Kidney (tissue), 13 donors: ENCODE measurements at regions not wholly inside any gene's neighbourhood (a gene's known extent, or its start where the extent isn't known, plus 50 kb on each side); places are given as distances from the start of the nearest gene placed in this dataset.

ENCODE experiments used
- DNase-seq, 5 donors: peaks; one replicate each; pipeline ENCODE4 v3.0.0-alpha.2; 2013 to 2020
- FAIRE-seq: peaks from 2 replicates; lab custom pipeline; 2012; peaks lifted over from hg19 to GRCh38; lab: Jason Lieb, UNC
- H3K27ac ChIP-seq, 2 donors: one replicate each; pipeline ENCODE4 v1.7.0; 2013; ENCODE audit warnings: low read depth in 2 of 2, low read length in 2 of 2, inconsistent platforms in 1 of 2
- H3K27me3 ChIP-seq: one replicate; pipeline ENCODE4 v1.7.1; 2013; ENCODE audit warnings: low read length, inconsistent platforms; ENCODE audit not compliant: control insufficient read depth, insufficient read depth
- H3K36me3 ChIP-seq, 3 donors: one replicate each; pipeline versions ENCODE4 v1.7.0 to v1.7.1; 2013; ENCODE audit warnings: low read length in 3 of 3, control low read depth in 1 of 3, inconsistent platforms in 1 of 3; ENCODE audit not compliant: insufficient read depth in 3 of 3, control insufficient read depth in 2 of 3
- H3K4me1 ChIP-seq, 3 donors: one replicate each; pipeline versions ENCODE4 v1.7.0 to v1.7.1; 2013; ENCODE audit warnings: low read length in 3 of 3, inconsistent platforms in 1 of 3, low read depth in 1 of 3; ENCODE audit not compliant: control insufficient read depth in 2 of 3, insufficient read depth in 2 of 3
- H3K4me3 ChIP-seq, 3 donors: one replicate each; pipeline versions ENCODE4 v1.7.0 to v1.8.1; 2013; ENCODE audit warnings: low read length in 3 of 3, control low read depth in 1 of 3, inconsistent platforms in 1 of 3
- H3K9ac ChIP-seq, 3 donors: one replicate each; pipeline versions ENCODE4 v1.7.0 to v1.7.1; 2013; ENCODE audit warnings: low read length in 3 of 3, control low read depth in 1 of 3, inconsistent platforms in 1 of 3
- H3K9me3 ChIP-seq, 3 donors: one replicate each; pipeline versions ENCODE4 v1.7.0 to v1.7.1; 2013; ENCODE audit warnings: low read length in 3 of 3, control low read depth in 1 of 3, inconsistent platforms in 1 of 3; ENCODE audit not compliant: control insufficient read depth in 2 of 3, insufficient read depth in 1 of 3
- intact Hi-C: fragments of 100-400 bp; cut with DNase I; formaldehyde crosslinking; loops from one replicate; pipeline ENCODE4 v1.11.1; 2022
- TF ChIP-seq, protein P1 (sequence below): IDR thresholded peaks from 3 replicates; pipeline ENCODE4 v1.5.1; 2012; ENCODE audit warnings: mild to moderate bottlenecking, moderate library complexity, borderline replicate concordance; ENCODE audit not compliant: insufficient read depth; ENCODE audit errors: extremely low read depth
- donor health status: control.
- donor health status: control.
- donor health status: control.
- donor health status: control.
- donor health status: control.
- donor health status: DM: yes; HTN: yes; CAD: no.
- donor health status: Normal renal cell carcinoma (clear cell type).

DNA sequence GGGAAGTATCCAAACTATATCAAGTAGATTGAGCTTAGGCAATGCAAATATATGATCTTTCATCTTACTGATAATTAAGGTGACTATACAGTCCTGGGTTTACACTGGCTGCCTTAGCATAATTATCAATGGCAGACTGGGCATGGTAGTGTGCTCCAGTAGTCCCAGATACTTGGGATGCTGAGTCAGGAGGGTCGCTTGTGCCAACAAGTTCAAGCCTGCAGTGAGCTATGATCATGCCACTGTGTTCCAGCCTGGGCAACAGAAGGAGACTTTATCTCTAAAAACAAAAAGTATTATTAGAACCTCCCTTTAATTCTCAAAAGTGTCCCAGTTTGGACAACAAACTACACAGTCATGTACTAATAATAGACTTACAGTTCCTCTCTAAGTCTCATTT, 99.4 kb upstream of the RASGEF1B start:
- intact Hi-C loops: no loop called here
- Histone ChIP-seq H3K9ac (no peak overlapping the region), H3K9me3 (no peaks in the 10 kb centered on the region), H3K36me3 (no peaks in the 10 kb centered on the region), H3K4me3 (no peak overlapping the region), H3K4me1 (no peaks in the 10 kb centered on the region), H3K27ac (no peak overlapping the region), H3K27me3 (no peaks in the 10 kb centered on the region)
- TF ChIP-seq, protein P1, sequence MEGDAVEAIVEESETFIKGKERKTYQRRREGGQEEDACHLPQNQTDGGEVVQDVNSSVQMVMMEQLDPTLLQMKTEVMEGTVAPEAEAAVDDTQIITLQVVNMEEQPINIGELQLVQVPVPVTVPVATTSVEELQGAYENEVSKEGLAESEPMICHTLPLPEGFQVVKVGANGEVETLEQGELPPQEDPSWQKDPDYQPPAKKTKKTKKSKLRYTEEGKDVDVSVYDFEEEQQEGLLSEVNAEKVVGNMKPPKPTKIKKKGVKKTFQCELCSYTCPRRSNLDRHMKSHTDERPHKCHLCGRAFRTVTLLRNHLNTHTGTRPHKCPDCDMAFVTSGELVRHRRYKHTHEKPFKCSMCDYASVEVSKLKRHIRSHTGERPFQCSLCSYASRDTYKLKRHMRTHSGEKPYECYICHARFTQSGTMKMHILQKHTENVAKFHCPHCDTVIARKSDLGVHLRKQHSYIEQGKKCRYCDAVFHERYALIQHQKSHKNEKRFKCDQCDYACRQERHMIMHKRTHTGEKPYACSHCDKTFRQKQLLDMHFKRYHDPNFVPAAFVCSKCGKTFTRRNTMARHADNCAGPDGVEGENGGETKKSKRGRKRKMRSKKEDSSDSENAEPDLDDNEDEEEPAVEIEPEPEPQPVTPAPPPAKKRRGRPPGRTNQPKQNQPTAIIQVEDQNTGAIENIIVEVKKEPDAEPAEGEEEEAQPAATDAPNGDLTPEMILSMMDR: no peak
- FAIRE-seq: no peak
- no peak for DNase-seq

DNA sequence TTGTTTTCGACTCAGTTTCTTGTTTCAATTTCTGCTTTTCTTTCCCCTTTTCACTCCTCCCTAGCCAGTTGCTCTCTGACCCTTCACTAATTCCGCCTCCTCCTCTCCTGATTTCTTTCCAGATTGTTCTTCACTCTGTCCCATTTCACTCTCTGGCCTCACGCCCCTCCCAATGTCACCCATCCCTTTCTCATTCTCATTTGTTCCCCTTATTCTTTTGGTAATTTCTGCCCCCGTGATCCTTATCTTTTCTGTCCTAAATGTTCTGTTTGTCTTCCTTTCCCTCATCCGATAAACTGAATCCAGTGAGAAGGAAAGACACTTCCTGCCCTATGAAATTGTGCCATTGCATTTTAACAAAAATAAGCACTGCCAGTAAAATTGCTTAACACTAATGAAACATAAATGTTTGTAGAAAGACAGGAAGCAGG, 94.5 kb upstream of the RASGEF1B start:
- peak overlapping the region; percentile 68 to 88 for H3K27ac ChIP-seq
- no peak for FAIRE-seq

DNA sequence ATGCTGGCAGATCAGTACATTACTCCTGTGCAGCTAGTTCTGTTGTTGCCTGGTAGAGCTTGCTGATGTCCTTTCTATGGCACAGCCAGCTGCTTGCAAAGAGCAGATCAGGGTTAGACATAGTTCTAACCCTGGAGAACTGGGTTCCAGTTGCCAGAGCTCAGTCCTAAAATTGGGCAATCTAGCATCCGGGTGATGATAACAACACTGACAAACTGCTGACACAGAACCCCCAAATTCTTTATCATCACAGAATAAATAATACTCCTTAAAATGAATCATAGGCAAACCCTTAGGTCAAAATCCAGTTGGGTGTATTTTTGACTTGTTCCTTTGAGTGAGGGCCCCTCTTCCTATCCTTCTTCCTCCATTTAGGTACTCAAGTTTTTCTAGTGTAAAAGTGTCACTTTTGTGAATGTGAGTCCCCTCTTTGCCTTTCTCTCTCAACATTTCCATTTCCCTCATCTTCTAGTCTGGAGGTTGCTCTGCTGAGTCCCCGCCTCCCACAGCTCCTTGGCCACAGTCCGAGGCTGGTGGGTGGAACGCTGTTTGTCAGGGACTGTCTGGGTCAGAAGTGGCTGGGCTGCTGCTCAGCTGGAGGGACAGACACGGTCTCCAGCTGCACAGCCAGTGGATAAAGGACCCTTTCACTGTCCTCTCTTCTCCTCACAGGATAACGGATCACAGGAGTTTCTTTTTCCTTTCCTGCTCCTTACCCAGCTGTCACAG, 93.6 kb upstream of the RASGEF1B start:
- H3K27me3 ChIP-seq: no peaks in the 10 kb centered on the region
- no peaks in the 10 kb centered on the region for H3K9me3 ChIP-seq
- TF ChIP-seq, protein P1: no peak
- intact Hi-C loops: no loop called here
- no peak for FAIRE-seq
- DNase-seq: peak in 4 of 5 donors; percentile 52 to 94 (median 75)
- H3K36me3 ChIP-seq: no peaks in the 10 kb centered on the region
- H3K4me1 ChIP-seq: peaks cover 0 to 8% (median 0%) of the 10 kb centered on the region in 3 donors
- no peak overlapping the region for H3K9ac ChIP-seq
- H3K27ac ChIP-seq: peak overlapping the region; percentile 68 to 88
- peak overlapping the region in 2 of 3 donors; percentile 32 to 61 for H3K4me3 ChIP-seq

More for the DNA sequence above, 94.5 kb upstream of the RASGEF1B start:
- Histone ChIP-seq H3K9ac (no peak overlapping the region), H3K4me1 (peaks cover 0 to 8% (median 0%) of the 10 kb centered on the region in 3 donors), H3K27me3 (no peaks in the 10 kb centered on the region), H3K4me3 (peak overlapping the region in 2 of 3 donors; percentile 32 to 61), H3K36me3 (no peaks in the 10 kb centered on the region), H3K9me3 (no peaks in the 10 kb centered on the region)
- intact Hi-C loops: no loop called here
- TF ChIP-seq, protein P1: no peak
- DNase-seq: peak in 1 of 5 donors; percentile 8
